ENCODE measurements at regions not wholly inside any gene's neighbourhood (a gene's known extent, or its start where the extent isn't known, plus 50 kb on each side); places are given as distances from the start of the nearest gene placed in this dataset.

DNA sequence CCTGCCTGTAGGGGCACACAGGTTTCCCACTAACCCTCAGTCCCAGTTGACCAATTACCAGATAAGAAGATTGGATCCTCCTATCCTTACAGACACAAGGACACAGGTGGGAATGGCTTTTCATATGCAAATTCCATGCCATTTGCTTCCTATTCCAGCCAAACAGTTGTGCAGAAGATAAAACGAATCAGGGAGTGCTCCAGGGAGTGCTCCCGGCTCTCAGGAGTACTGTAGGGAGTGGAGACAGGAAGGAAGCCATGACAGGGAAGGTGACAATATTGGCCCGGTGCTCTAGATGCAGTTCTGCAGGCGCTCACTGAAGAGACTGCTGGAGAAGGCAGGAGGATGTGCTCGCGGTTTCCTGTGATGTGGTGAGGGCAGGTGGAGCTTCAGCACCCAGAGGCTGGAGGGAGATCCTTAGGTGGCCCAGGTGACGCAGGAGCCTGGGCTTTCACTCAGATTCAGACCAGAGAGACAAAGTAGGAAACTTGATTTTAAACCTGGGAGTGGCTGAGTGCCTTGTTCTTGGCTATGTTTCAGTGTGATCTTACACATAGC is 260.0 kb downstream of the AUH start:
- no peak overlapping the region for H2BK12ac ChIP-seq (ENCODE audit: low read depth, low read length)
- CTCF ChIA-PET (ENCODE audit: partially characterized antibody): interaction anchor here (0.6 to 1.0 kb wide), 2 partner anchors 12 to 85 kb away, joined by 3 read pairs; no protein-coding TSS in a partner anchor
- no peak overlapping the region for H2BK20ac ChIP-seq (ENCODE audit: low read length)
- H4K8ac ChIP-seq (ENCODE audit: extremely low read depth, insufficient read depth, low read length): no peak overlapping the region
- no peaks in the 10 kb centered on the region; a peak in 1 of 7 replicates for H3K27me3 ChIP-seq (replicated peaks in 1 of 4; ENCODE audit: control insufficient read depth in 3 of 4, extremely low read depth in 1 of 4, insufficient read depth in 3 of 4, low read length in 3 of 4)
- H3K23ac ChIP-seq (ENCODE audit: insufficient read length): no peak overlapping the region
- DNase-seq (ENCODE audit: low read depth in 1 of 2, low spot score in 2 of 2) (no peak), FAIRE-seq (no peak)
- H2AFZ ChIP-seq (ENCODE audit: low read length): no peak overlapping the region
- no peaks in the 10 kb centered on the region for H4K20me1 ChIP-seq (replicated peaks in 1 of 2; ENCODE audit: control insufficient read depth in 1 of 2, insufficient read depth in 2 of 2, low read length in 2 of 2)
- H4K91ac ChIP-seq (replicated peaks; ENCODE audit: insufficient read length, low read length): no peak overlapping the region
- no peak overlapping the region for H3K4me3 ChIP-seq (ENCODE audit: extremely low read depth in 1 of 4, insufficient read depth in 2 of 4, low read depth in 3 of 4, low read length in 4 of 4)
- H3K9me3 ChIP-seq (ENCODE audit: insufficient read depth in 2 of 2, low read depth in 1 of 2, low read length in 1 of 2): no peaks in the 10 kb centered on the region
- H2AK5ac ChIP-seq (ENCODE audit: low read depth, low read length): no peak overlapping the region
- H3K18ac ChIP-seq (ENCODE audit: extremely low read depth, low read length): no peak overlapping the region
- no peak overlapping the region for H2BK5ac ChIP-seq (ENCODE audit: low read depth, low read length)
- H3K79me1 ChIP-seq (ENCODE audit: low read depth, low read length): no peaks in the 10 kb centered on the region
- H3K9ac ChIP-seq (replicated peaks in 1 of 4; ENCODE audit: extremely low read depth in 1 of 4, low read depth in 3 of 4, low read length in 3 of 4): no peak overlapping the region
- peaks cover 0 to 4% (median 0%) of the 10 kb centered on the region in 4 experiments; a peak in 1 of 7 replicates for H3K4me1 ChIP-seq (replicated peaks in 1 of 4; ENCODE audit: control insufficient read depth in 3 of 4, insufficient read depth in 4 of 4, low read length in 3 of 4)
- TF ChIP-seq RXRA (IDR thresholded peaks at IDR 0.05; ENCODE audit: insufficient read depth, low read depth, low read length): no peak
- no peak for TF ChIP-seq BCL11A (IDR thresholded peaks at IDR 0.05; ENCODE audit: low read depth in 2 of 2, low read length in 2 of 2)
- TF ChIP-seq RNF2 (IDR thresholded peaks at IDR 0.05; ENCODE audit: borderline replicate concordance, low read depth, low read length, missing control alignments, poor library complexity, severe bottlenecking): no peak
- TF ChIP-seq GTF2F1 (IDR thresholded peaks at IDR 0.05; ENCODE audit: borderline replicate concordance, low read depth, low read length): no peak
- no peak for TF ChIP-seq TCF12 (IDR thresholded peaks at IDR 0.05; ENCODE audit: low read depth, low read length)
- TF ChIP-seq SP1 (IDR thresholded peaks at IDR 0.05; ENCODE audit: low read depth, low read length): no peak
- no peak for TF ChIP-seq MAFK (IDR thresholded peaks at IDR 0.05; ENCODE audit: low read depth, low read length)
- H3K4me2 ChIP-seq (ENCODE audit: insufficient read depth in 1 of 2, low read depth in 2 of 2, low read length in 2 of 2): no peak overlapping the region
- WGBS, 2 experiments (ENCODE audit: extremely low coverage in 1 of 2, insufficient coverage in 1 of 2, insufficient read length in 1 of 2, insufficient replicate concordance in 2 of 2, low coverage in 1 of 2, low lambda C conversion rate in 2 of 2, missing lambda C conversion rate in 1 of 2): 80% methylated on average over 7 of the region's 7 CpGs; no CpG with 5 or more reads in 1 of the 2 experiments
- H3K23me2 ChIP-seq (ENCODE audit: low read depth, low read length): no peaks in the 10 kb centered on the region
- no peak overlapping the region for H2BK15ac ChIP-seq (ENCODE audit: low read length)
- POLR2A ChIA-PET (ENCODE audit: partially characterized antibody): no interaction called here
- H3K27ac ChIP-seq (ENCODE audit: low read depth, low read length): no peak overlapping the region
- H3K36me3 ChIP-seq (ENCODE audit: control insufficient read depth in 2 of 4, insufficient read depth in 4 of 4, low read length in 3 of 4): no peaks in the 10 kb centered on the region
- no peak overlapping the region for H3K14ac ChIP-seq (ENCODE audit: insufficient read length)
- H4K5ac ChIP-seq (ENCODE audit: insufficient read length, low read depth, low read length): no peak overlapping the region
- H3K79me2 ChIP-seq (ENCODE audit: control insufficient read depth in 1 of 2, insufficient read depth in 2 of 2, low read length in 2 of 2): no peaks in the 10 kb centered on the region
- H2BK120ac ChIP-seq (replicated peaks; ENCODE audit: low read depth, low read length): no peak overlapping the region
- no peak overlapping the region for H3K4ac ChIP-seq (replicated peaks; ENCODE audit: insufficient read length, low read depth, low read length)
- no peak overlapping the region for H3K56ac ChIP-seq (replicated peaks; ENCODE audit: insufficient read length, low read depth, low read length)
